ENCODE measurements at regions not wholly inside any gene's neighbourhood (a gene's known extent, or its start where the extent isn't known, plus 50 kb on each side); places are given as distances from the start of the nearest gene placed in this dataset.

DNA sequence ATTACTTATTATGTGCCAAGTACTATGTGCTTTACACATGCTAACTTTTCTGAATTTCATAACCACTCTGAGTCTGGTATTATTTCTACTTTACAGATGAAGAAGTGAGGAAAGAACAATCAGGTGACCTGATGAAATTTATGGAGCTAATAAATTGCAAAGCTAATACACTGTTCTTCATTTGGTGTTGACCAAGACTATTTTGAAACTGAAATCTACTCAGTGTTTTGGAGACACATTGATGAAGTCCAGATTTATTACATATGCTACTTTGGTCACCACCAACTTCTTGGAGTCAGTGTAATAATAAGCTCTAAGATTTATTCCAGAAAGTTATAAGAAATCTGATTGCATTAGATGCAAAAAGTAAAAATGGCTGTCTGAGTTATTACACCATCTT lies 637.9 kb downstream of the FAT4 start:
- H3K9ac ChIP-seq (ENCODE audit: insufficient read depth, low read depth, low read length) = no peak overlapping the region
- no TSS peak for BruUV-seq (replicated peaks)
- no peak overlapping the region for H3K27ac ChIP-seq (ENCODE audit: extremely low read length, insufficient read depth, low read length)
- FAIRE-seq = no peak
- ATAC-seq = no peak
- no peaks in the 10 kb centered on the region for H3K4me1 ChIP-seq (ENCODE audit: insufficient read depth, low read length)
- H3K79me2 ChIP-seq (ENCODE audit: insufficient read depth, low read length) = no peaks in the 10 kb centered on the region
- in situ Hi-C loops (cut with HindIII; ENCODE audit: extremely low pct_ligation_motif_present, low pct_unique_long_range_greater_than_20kb) = no loop called here
- no peaks in the 10 kb centered on the region for H3K36me3 ChIP-seq (replicated peaks in 1 of 2; ENCODE audit: control insufficient read depth in 1 of 2, insufficient read depth in 2 of 2, low read length in 2 of 2)
- H2AFZ ChIP-seq (ENCODE audit: low read length) = no peak overlapping the region
- intact Hi-C loops (cut with micrococcal nuclease; ENCODE audit: unreplicated experiment) = no loop called here
- CTCF ChIA-PET (ENCODE audit: low intra/inter-chr PET ratio, low total read pairs) = no interaction called here
- no peaks in the 10 kb centered on the region for H3K27me3 ChIP-seq (ENCODE audit: control insufficient read depth in 1 of 2, insufficient read depth in 2 of 2, low read length in 2 of 2)
- H3K4me3 ChIP-seq (replicated peaks in 1 of 3; ENCODE audit: insufficient read depth in 1 of 3, low read depth in 2 of 3, low read length in 3 of 3) = no peak overlapping the region
- POLR2A ChIA-PET = no interaction called here
- no peaks in the 10 kb centered on the region for H4K20me1 ChIP-seq (ENCODE audit: insufficient read depth, low read length)
- TF ChIP-seq ZNF562 (CRISPR knock-in tag; IDR thresholded peaks at IDR 0.05; ENCODE audit: borderline replicate concordance) (no peak), ZNF724P (CRISPR knock-in tag; IDR thresholded peaks at IDR 0.05; ENCODE audit: borderline replicate concordance) (no peak), ZNF546 (CRISPR knock-in tag; conservative IDR thresholded peaks at IDR 0.05) (no peak), FOXA1 (IDR thresholded peaks at IDR 0.05) (no peak), FOXA1 (CRISPR knock-in tag; IDR thresholded peaks at IDR 0.05) (no peak), ZNF619 (CRISPR knock-in tag; IDR thresholded peaks at IDR 0.05) (no peak), SP5 (CRISPR knock-in tag; IDR thresholded peaks at IDR 0.05; ENCODE audit: borderline replicate concordance, low read depth) (no peak), ZNF713 (CRISPR knock-in tag; IDR thresholded peaks at IDR 0.05) (no peak), SMAD9 (CRISPR knock-in tag; IDR thresholded peaks at IDR 0.05) (no peak), ZNF160 (CRISPR knock-in tag; IDR thresholded peaks at IDR 0.05) (no peak), ZNF788 (CRISPR knock-in tag; IDR thresholded peaks at IDR 0.05; ENCODE audit: borderline replicate concordance) (no peak)
- no peaks in the 10 kb centered on the region for H3K9me3 ChIP-seq (ENCODE audit: low read length)
- no peak overlapping the region for H3K4me2 ChIP-seq (ENCODE audit: low read depth, low read length)
- DNase-seq (ENCODE audit: low spot score) = no peak

DNA sequence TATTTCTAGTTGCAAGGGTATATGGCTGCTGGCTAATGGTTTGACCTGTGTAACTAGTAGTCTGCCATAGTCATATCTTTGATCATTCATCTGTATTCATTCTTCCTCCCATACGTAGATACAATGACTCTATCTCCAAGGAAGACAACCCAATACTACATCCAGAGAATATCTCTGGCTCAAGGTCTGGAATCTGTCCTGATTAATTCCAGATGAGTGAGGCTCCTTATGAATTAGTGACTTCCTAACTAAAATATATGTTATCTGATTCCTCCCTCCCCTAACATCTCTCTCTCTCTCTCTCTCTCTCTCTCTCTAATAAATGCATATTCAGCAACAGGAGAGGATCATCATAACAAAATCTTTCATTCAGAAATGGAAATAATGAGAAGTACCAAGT lies 641.5 kb downstream of the FAT4 start:
- intact Hi-C loops (cut with micrococcal nuclease; ENCODE audit: unreplicated experiment) (no loop called here), in situ Hi-C loops (cut with HindIII; ENCODE audit: extremely low pct_ligation_motif_present, low pct_unique_long_range_greater_than_20kb) (no loop called here)
- no peaks in the 10 kb centered on the region for H3K4me1 ChIP-seq (ENCODE audit: insufficient read depth, low read length)
- H4K20me1 ChIP-seq (ENCODE audit: insufficient read depth, low read length) = no peaks in the 10 kb centered on the region
- WGBS (ENCODE audit: low lambda C conversion rate) = 0% methylated on average over 1 of the region's 1 CpG
- no peaks in the 10 kb centered on the region for H3K27me3 ChIP-seq (ENCODE audit: control insufficient read depth in 1 of 2, insufficient read depth in 2 of 2, low read length in 2 of 2)
- no peaks in the 10 kb centered on the region for H3K36me3 ChIP-seq (replicated peaks in 1 of 2; ENCODE audit: control insufficient read depth in 1 of 2, insufficient read depth in 2 of 2, low read length in 2 of 2)
- H3K4me2 ChIP-seq (ENCODE audit: low read depth, low read length) = no peak overlapping the region
- ATAC-seq (no peak), DNase-seq (ENCODE audit: low spot score) (no peak), FAIRE-seq (no peak)
- H3K79me2 ChIP-seq (ENCODE audit: insufficient read depth, low read length) = no peaks in the 10 kb centered on the region
- no peak overlapping the region for H3K27ac ChIP-seq (ENCODE audit: extremely low read length, insufficient read depth, low read length)
- no peak overlapping the region for H3K9ac ChIP-seq (ENCODE audit: insufficient read depth, low read depth, low read length)
- H3K9me3 ChIP-seq (ENCODE audit: low read length) = no peaks in the 10 kb centered on the region
- H3K4me3 ChIP-seq (replicated peaks in 1 of 3; ENCODE audit: insufficient read depth in 1 of 3, low read depth in 2 of 3, low read length in 3 of 3) = no peak overlapping the region
- ChIA-PET POLR2A (no interaction called here), CTCF (ENCODE audit: low intra/inter-chr PET ratio, low total read pairs) (no interaction called here)
- BruUV-seq (replicated peaks) = no TSS peak
- no peak overlapping the region for H2AFZ ChIP-seq (ENCODE audit: low read length)
- TF ChIP-seq ZNF605 (CRISPR knock-in tag; IDR thresholded peaks at IDR 0.05) (no peak), ZNF44 (CRISPR knock-in tag; IDR thresholded peaks at IDR 0.05) (no peak), IKZF1 (IDR thresholded peaks at IDR 0.05) (no peak), AKAP8 (CRISPR knock-in tag; IDR thresholded peaks at IDR 0.05) (no peak), PITX1 (CRISPR knock-in tag; IDR thresholded peaks at IDR 0.05) (no peak), HNRNPH1 (optimal IDR thresholded peaks at IDR 0.05; ENCODE audit: low read depth, low read length) (no peak), ZSCAN21 (CRISPR knock-in tag; IDR thresholded peaks at IDR 0.05; ENCODE audit: borderline replicate concordance) (no peak)
- TF ChIP-seq, protein P1, sequence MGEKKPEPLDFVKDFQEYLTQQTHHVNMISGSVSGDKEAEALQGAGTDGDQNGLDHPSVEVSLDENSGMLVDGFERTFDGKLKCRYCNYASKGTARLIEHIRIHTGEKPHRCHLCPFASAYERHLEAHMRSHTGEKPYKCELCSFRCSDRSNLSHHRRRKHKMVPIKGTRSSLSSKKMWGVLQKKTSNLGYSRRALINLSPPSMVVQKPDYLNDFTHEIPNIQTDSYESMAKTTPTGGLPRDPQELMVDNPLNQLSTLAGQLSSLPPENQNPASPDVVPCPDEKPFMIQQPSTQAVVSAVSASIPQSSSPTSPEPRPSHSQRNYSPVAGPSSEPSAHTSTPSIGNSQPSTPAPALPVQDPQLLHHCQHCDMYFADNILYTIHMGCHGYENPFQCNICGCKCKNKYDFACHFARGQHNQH (CRISPR knock-in tag; IDR thresholded peaks at IDR 0.05) = no peak
- TF ChIP-seq, protein P2, sequence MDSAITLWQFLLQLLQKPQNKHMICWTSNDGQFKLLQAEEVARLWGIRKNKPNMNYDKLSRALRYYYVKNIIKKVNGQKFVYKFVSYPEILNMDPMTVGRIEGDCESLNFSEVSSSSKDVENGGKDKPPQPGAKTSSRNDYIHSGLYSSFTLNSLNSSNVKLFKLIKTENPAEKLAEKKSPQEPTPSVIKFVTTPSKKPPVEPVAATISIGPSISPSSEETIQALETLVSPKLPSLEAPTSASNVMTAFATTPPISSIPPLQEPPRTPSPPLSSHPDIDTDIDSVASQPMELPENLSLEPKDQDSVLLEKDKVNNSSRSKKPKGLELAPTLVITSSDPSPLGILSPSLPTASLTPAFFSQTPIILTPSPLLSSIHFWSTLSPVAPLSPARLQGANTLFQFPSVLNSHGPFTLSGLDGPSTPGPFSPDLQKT (CRISPR knock-in tag; IDR thresholded peaks at IDR 0.05; ENCODE audit: borderline replicate concordance) = no peak
- TF ChIP-seq, protein P3, sequence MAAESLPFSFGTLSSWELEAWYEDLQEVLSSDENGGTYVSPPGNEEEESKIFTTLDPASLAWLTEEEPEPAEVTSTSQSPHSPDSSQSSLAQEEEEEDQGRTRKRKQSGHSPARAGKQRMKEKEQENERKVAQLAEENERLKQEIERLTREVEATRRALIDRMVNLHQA (CRISPR knock-in tag; IDR thresholded peaks at IDR 0.05) = no peak
